Sigmoid colon (tissue), 4 donors: ENCODE measurements at regions not wholly inside any gene's neighbourhood (a gene's known extent, or its start where the extent isn't known, plus 50 kb on each side); places are given as distances from the start of the nearest gene placed in this dataset.

Source experiments
- CTCF ChIP-seq, 4 experiments: fragments of 450-650 bp in 3 of 4; fragments of 200-600 bp in 1 of 4; IDR thresholded peaks; one replicate each; pipeline ENCODE4 v1.5.1; 2016 to 2019; ENCODE audit warnings: antibody characterized with exemption in 4 of 4, mild to moderate bottlenecking in 3 of 4, moderate library complexity in 2 of 4
- EP300 ChIP-seq, 4 donors: sonication (generic); formaldehyde crosslinking; IDR thresholded peaks; one replicate each; pipeline ENCODE4 v1.6.1; 2017; ENCODE audit warnings: antibody characterized with exemption in 4 of 4
- POLR2A ChIP-seq, 2 donors: fragments of 450-650 bp; IDR thresholded peaks; one replicate each; pipeline ENCODE4 v1.6.1; 2016; ENCODE audit warnings: antibody characterized with exemption in 2 of 2, mild to moderate bottlenecking in 2 of 2, moderate library complexity in 2 of 2
- POLR2AphosphoS5 ChIP-seq, 4 donors: sonication (generic); formaldehyde crosslinking; IDR thresholded peaks; one replicate each; pipeline ENCODE4 v1.6.1; 2017; ENCODE audit warnings: antibody characterized with exemption in 4 of 4

GRCh38 chr12:114903083-114903691, 219.2 kb upstream of the TBX3 start:
- no peak for TF ChIP-seq CTCF (IDR thresholded peaks at IDR 0.05)
- TF ChIP-seq POLR2AphosphoS5 (IDR thresholded peaks at IDR 0.05) = no peak
- TF ChIP-seq EP300 (IDR thresholded peaks at IDR 0.05) = no peak
- TF ChIP-seq POLR2A (IDR thresholded peaks at IDR 0.05) = no peak
